Stomach smooth muscle (tissue), 2 donors: ENCODE measurements at regions not wholly inside any gene's neighbourhood (a gene's known extent, or its start where the extent isn't known, plus 50 kb on each side); places are given as distances from the start of the nearest gene placed in this dataset.
"Not testable (repeated sequence)": the region's sequence is repeated elsewhere in the genome, so short reads cannot be mapped to it uniquely, and the experiment has no call there.

Source experiments
- H3K27ac ChIP-seq: one replicate; pipeline ENCODE4 v1.7.0; 2013; ENCODE audit warnings: mild to moderate bottlenecking, low read length, inconsistent platforms
- H3K27me3 ChIP-seq, 2 donors: one replicate each; pipeline ENCODE4 v1.7.0; 2013; ENCODE audit warnings: low read length in 2 of 2; ENCODE audit not compliant: insufficient read depth in 2 of 2, control insufficient read depth in 1 of 2
- H3K36me3 ChIP-seq, 2 donors: one replicate each; pipeline ENCODE4 v1.7.0; 2013; ENCODE audit warnings: low read length in 2 of 2; ENCODE audit not compliant: control insufficient read depth in 2 of 2, insufficient read depth in 2 of 2
- H3K4me1 ChIP-seq: one replicate; pipeline ENCODE4 v1.7.0; 2013; ENCODE audit warnings: low read length; ENCODE audit not compliant: control insufficient read depth, insufficient read depth
- H3K4me3 ChIP-seq, 2 donors: one replicate each; pipeline ENCODE4 v1.7.0; 2013; ENCODE audit warnings: low read length in 2 of 2
- H3K9ac ChIP-seq, 2 donors: one replicate each; pipeline ENCODE4 v1.7.0; 2013; ENCODE audit warnings: low read length in 2 of 2, mild to moderate bottlenecking in 1 of 2
- H3K9me3 ChIP-seq, 2 donors: one replicate each; pipeline ENCODE4 v1.7.0; 2013; ENCODE audit warnings: low read length in 2 of 2; ENCODE audit not compliant: control insufficient read depth in 2 of 2
- donor health status: healthy.
- donor health status: Pancreatic carcinoma.

DNA sequence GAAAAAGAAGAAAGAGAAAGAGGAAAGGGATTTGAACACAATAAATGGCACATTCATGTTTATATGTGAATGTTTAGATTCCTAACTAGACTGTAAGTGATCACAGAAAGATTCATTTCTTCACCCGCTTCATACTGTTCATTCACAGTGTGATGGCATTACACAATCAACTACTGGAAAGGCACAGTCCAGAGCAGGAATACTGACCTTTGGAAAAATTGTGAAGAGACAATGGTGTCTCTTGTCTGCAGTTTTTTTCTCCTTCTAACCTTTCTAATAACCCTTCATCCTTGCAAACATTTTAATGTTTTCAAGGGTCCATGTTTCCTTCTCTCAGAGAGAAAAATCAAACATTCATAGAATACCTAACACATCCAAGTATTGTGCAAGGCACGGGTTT, 180.9 kb upstream of the SOX14 start:
- H3K4me3 ChIP-seq = no peak overlapping the region
- no peaks in the 10 kb centered on the region for H3K36me3 ChIP-seq
- no peak overlapping the region for H3K27ac ChIP-seq
- no peaks in the 10 kb centered on the region for H3K4me1 ChIP-seq
- H3K9ac ChIP-seq = no peak overlapping the region
- peaks cover 0 to 2% of the 10 kb centered on the region in 2 donors for H3K9me3 ChIP-seq
- H3K27me3 ChIP-seq = no peaks in the 10 kb centered on the region

- Histone ChIP-seq H3K9me3 (no peaks in the 10 kb centered on the region), H3K4me1 (no peaks in the 10 kb centered on the region), H3K4me3 (no peak overlapping the region), H3K9ac (no peak overlapping the region), H3K27me3 (no peaks in the 10 kb centered on the region), H3K36me3 (no peaks in the 10 kb centered on the region), H3K27ac (no peak overlapping the region)
Measured at GRCh38 chr3:137588871-137589270, 175.2 kb upstream of the SOX14 start.

DNA sequence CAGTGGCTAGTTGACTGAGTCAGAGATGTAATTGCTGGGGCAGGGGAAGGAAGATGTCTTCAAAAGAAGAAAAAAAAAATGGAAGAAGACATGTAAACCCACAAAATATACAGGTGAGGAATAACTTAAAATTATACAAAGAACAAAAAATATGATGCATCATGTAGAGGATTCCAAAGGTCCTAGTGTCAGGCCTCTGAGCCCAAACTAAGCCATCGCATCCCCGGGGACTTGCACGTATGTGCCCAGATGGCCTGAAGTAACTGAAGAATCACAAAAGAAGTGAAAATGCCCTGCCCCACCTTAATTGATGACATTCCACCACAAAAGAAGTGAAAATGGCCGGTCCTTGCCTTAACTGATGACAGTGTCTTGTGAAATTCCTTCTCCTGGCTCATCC, 168.7 kb upstream of the SOX14 start:
- H3K4me3 ChIP-seq, H3K27me3 ChIP-seq, H3K9me3 ChIP-seq, H3K27ac ChIP-seq, H3K36me3 ChIP-seq, H3K9ac ChIP-seq, H3K4me1 ChIP-seq: not testable (repeated sequence)

DNA sequence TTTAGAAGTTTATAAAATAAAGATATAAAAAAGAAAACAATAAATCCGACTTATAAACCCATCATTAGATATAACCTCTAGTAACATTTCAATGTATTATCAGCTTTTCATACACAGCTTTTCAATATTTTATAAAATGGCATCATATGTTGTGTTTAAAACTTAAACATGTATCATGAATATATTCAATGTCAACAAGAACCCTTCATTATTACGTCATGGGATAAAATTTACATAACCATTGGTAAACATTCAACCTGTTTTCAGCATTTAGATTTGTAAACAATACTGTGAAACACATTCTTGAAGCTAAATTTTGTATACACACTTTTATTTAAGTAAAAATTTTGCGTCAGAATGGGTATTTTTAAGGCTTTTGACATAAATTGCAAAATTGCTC, 153.4 kb upstream of the SOX14 start:
- no peak overlapping the region for H3K9ac ChIP-seq
- no peak overlapping the region for H3K27ac ChIP-seq
- H3K27me3 ChIP-seq = no peaks in the 10 kb centered on the region
- no peak overlapping the region for H3K4me3 ChIP-seq
- H3K4me1 ChIP-seq = no peaks in the 10 kb centered on the region
- no peaks in the 10 kb centered on the region for H3K9me3 ChIP-seq
- no peaks in the 10 kb centered on the region for H3K36me3 ChIP-seq

- H3K36me3 ChIP-seq = no peaks in the 10 kb centered on the region
- no peaks in the 10 kb centered on the region for H3K9me3 ChIP-seq
- no peaks in the 10 kb centered on the region for H3K4me1 ChIP-seq
- H3K9ac ChIP-seq = no peak overlapping the region
- H3K4me3 ChIP-seq = no peak overlapping the region
- H3K27ac ChIP-seq = no peak overlapping the region
- H3K27me3 ChIP-seq = no peaks in the 10 kb centered on the region
Measured at GRCh38 chr3:137612291-137612690, 151.8 kb upstream of the SOX14 start.

DNA sequence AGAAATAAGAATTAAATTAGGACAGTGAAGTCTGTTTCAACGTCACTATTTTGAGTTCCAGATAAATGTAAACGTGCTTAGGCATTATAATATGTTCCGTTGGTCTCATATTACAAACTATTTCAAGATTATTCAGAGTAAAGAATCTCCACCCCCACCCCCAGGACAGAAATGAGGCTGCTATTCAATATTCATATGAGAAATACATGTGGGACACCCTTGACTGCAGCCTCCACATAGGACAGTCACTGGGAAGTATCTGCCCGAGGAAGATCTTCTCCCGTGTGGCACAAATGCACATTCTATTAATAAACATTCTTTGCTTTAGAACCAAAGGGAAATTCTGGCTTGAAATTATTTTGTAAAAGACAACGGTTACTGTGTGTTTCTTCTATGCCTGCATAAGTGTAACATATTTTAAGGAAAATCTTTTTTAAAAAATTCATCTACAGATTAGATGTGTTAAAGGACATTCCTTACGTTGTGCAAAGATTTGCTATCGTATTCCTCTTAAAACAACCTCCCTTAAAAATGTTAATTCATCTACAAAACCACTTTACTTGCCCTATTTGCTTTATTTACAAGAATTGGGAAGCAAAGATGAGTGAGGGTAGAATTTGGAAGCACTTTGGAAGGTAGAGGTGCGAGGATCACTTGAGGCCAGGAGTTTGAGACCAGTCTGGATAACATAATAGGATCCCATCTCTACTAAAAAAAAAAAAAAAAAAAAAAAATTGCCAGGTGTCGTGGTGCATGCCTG, 148.3 kb upstream of the SOX14 start:
- Histone ChIP-seq H3K27me3 (no peaks in the 10 kb centered on the region), H3K4me3 (no peak overlapping the region)

DNA sequence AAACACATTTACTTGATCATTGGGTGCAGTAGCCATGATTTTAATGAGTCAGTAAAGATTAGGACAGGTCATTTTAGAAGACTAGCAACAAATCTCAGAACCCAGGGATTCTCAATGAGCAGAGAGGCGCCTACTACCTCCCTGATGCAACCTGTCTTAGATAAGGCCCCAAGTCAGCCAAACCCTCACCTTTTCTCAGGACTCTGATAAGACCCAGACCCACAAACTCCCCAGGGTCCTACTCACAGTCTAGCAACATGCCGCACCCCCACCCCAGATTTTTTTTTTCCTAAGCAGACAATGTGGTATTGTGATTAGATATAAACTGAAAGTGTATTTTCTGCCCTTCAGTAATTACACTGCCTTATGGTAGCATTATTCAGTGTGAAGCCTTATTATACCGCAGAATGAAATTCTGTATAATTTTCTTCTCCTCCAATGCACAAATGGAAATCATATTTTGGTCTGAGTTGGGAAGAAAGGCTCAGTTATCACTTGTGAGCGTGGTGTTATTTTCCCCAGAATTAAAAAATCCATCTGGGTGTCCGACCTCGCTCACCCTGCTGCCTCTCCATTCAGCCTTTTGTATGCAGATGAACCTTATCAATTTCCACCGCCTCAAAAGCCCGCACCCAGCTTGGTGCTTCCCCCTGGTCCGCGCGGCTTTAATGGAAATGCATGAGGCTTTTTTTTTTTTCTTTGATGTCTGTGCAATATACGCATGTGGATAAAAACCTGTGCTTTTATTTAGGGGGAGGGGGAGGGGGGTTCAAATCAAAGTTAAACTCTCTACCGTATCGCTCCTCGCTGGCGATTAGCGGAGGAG, 122.0 kb upstream of the SOX14 start:
- no peak overlapping the region for H3K9ac ChIP-seq
- H3K4me3 ChIP-seq = no peak overlapping the region
- peaks cover 0 to 4% of the 10 kb centered on the region in 2 donors for H3K27me3 ChIP-seq
- H3K27ac ChIP-seq = no peak overlapping the region
- H3K4me1 ChIP-seq = no peaks in the 10 kb centered on the region
- no peaks in the 10 kb centered on the region for H3K36me3 ChIP-seq
- H3K9me3 ChIP-seq = no peaks in the 10 kb centered on the region

More for the DNA sequence above, 148.3 kb upstream of the SOX14 start:
- Histone ChIP-seq H3K36me3 (no peaks in the 10 kb centered on the region), H3K9me3 (no peaks in the 10 kb centered on the region), H3K9ac (no peak overlapping the region), H3K27ac (no peak overlapping the region), H3K4me1 (no peaks in the 10 kb centered on the region)

DNA sequence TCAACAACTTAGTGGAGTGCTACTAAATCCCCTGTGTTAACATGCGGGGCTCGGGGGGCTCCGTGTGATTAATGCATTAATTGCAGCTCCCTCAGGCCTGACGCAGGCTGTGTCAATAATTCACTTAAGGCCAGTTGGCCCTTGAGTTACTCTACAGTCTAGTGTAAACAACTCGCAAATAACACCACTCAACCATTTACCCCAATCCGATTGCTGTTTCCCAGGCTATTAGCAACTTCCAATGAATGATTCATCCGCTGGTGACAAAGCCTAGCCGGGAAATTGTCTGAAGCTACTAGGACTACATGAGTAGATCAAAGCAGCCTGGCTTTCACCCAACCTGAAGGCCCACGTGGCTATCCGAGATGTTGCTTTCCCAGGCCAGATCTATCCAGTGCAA, 121.3 kb upstream of the SOX14 start:
- Histone ChIP-seq H3K9me3 (no peaks in the 10 kb centered on the region), H3K36me3 (no peaks in the 10 kb centered on the region), H3K4me3 (no peak overlapping the region), H3K27me3 (peaks cover 0 to 4% of the 10 kb centered on the region in 2 donors), H3K9ac (no peak overlapping the region), H3K27ac (no peak overlapping the region), H3K4me1 (no peaks in the 10 kb centered on the region)

GRCh38 chr3:137647179-137647578, 116.9 kb upstream of the SOX14 start:
- H3K27ac ChIP-seq = no peak overlapping the region
- H3K27me3 ChIP-seq = peaks cover 0 to 4% of the 10 kb centered on the region in 2 donors
- H3K9me3 ChIP-seq = no peaks in the 10 kb centered on the region
- no peak overlapping the region for H3K4me3 ChIP-seq
- H3K36me3 ChIP-seq = no peaks in the 10 kb centered on the region
- H3K9ac ChIP-seq = no peak overlapping the region
- no peaks in the 10 kb centered on the region for H3K4me1 ChIP-seq

DNA sequence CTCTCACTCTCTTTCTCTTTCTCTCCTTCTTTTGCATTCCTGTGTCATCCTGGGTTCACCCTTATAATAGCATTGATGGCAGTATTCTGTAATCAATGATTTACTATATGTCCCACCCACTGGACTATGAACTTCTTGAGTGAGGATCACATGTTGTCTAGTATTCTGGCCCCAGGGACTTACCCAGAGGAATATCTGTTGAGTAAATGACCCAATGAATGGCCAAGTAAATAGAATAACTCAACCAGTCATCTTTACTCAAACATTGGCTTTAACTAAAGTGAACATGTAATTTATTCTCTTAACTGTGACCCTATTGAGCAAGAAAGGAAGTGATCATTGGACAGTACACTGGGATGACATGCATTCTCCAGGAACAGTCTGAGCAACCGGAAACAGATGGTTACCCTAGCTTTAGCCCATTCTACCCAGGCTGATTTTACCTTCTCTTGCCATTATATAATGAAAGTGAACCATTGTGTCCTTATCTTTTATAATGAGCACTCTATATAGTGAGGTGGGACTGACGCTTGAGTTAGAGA, 94.5 kb upstream of the SOX14 start:
- no peaks in the 10 kb centered on the region for H3K4me1 ChIP-seq
- H3K27ac ChIP-seq = no peak overlapping the region
- no peaks in the 10 kb centered on the region for H3K27me3 ChIP-seq
- H3K9ac ChIP-seq = no peak overlapping the region
- no peaks in the 10 kb centered on the region for H3K36me3 ChIP-seq
- no peak overlapping the region for H3K4me3 ChIP-seq
- peaks cover 5 to 6% of the 10 kb centered on the region in 2 donors for H3K9me3 ChIP-seq
